ENCODE measurements at regions not wholly inside any gene's neighbourhood (a gene's known extent, or its start where the extent isn't known, plus 50 kb on each side); places are given as distances from the start of the nearest gene placed in this dataset.
A peak's percentile ranks its signal among the peaks of the same experiment; 100 is the strongest.

DNA sequence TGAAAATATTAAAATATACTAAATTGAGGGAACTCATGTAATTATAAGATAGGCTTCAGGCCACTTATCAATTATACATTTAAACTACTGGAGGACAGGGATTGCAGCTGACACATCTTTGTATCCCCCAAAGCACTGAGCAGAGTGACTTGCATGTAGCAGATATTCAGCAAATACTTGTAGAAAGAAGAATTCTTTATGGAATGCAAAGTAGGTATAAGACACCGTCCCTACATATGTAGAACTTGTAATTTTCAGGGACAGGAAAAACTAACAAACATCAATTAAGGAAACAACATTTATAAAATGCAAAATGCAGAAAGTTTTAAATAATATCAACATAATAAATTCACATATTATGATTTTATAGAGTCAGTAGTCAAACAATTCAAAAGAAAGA, 719.2 kb downstream of the OLFM4 start:
- H3K36me3 ChIP-seq (ENCODE audit: control insufficient read depth, insufficient read depth, low read length), result no peaks in the 10 kb centered on the region
- H3K9ac ChIP-seq (ENCODE audit: low read depth, low read length), result no peak overlapping the region
- no peaks in the 10 kb centered on the region for H3K9me3 ChIP-seq (ENCODE audit: control insufficient read depth, insufficient read depth, low read length)
- H3K4me1 ChIP-seq (ENCODE audit: control insufficient read depth, insufficient read depth, low read length), result no peaks in the 10 kb centered on the region
- no peak overlapping the region for H3K4me3 ChIP-seq (ENCODE audit: low read depth, low read length)
- no peaks in the 10 kb centered on the region for H3K27me3 ChIP-seq (ENCODE audit: control insufficient read depth, insufficient read depth, low read length)

DNA sequence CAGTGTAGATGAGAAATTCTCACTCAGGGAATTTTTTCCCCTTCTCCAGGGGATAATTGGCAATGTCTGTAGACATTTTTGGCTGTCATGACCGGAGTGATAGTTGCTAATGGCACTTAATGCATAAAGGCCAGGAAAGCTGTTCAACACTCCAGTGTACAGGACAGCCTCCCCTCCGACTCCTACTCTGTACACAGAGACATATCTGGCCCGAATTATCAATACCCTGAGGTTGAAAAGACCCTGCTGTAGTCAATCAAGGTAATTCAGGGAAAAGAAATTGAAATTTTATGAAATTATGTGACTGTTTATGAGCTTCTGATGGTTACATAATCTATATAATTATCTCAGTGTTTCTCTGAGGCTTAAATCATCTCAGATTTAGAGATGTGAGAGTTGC, 720.7 kb downstream of the OLFM4 start:
- Histone ChIP-seq H3K4me3 (ENCODE audit: low read depth, low read length) (no peak overlapping the region), H3K4me1 (ENCODE audit: control insufficient read depth, insufficient read depth, low read length) (no peaks in the 10 kb centered on the region), H3K9me3 (ENCODE audit: control insufficient read depth, insufficient read depth, low read length) (no peaks in the 10 kb centered on the region), H3K27me3 (ENCODE audit: control insufficient read depth, insufficient read depth, low read length) (no peaks in the 10 kb centered on the region), H3K36me3 (ENCODE audit: control insufficient read depth, insufficient read depth, low read length) (no peaks in the 10 kb centered on the region), H3K9ac (ENCODE audit: low read depth, low read length) (no peak overlapping the region)

DNA sequence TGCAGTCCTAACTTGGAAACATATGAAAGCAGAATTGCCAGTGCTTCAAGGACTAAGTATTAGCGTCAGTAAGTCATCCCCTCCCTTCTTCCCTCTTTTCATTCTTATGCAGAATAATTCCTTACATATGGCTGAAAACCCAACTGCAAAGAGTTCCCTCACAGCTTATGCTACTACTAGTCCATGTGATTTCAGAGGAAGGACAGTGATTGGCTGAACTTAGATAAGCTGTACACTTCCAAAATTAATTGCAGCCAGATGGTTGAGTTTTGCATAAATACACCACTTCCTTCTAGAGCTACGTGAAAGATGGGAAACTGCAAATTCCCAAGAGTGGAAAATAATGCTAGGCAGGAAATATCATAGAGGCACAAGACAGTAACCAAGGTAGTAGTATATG, 730.4 kb downstream of the OLFM4 start:
- no peak overlapping the region for H3K4me3 ChIP-seq (ENCODE audit: low read depth, low read length)
- no peaks in the 10 kb centered on the region for H3K27me3 ChIP-seq (ENCODE audit: control insufficient read depth, insufficient read depth, low read length)
- H3K9me3 ChIP-seq (ENCODE audit: control insufficient read depth, insufficient read depth, low read length), result no peaks in the 10 kb centered on the region

DNA sequence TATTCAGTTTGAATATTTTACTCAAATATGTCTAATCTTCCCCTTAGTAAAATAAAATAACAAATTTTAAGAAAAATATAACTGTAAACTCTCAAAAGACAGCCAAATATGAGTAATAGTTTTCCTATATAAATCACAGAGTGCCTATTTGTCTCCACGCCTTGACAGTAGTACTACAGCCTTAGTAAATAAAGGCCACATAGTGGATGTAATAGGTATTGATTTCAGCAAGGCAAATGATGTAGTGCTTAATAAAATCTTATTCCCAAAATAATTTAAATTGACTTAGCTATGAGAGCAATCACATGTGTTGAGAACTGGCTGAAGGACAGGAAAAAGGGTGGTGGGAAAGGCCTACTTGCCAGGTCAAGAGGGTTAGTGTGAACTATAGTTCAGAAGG, 747.2 kb downstream of the OLFM4 start:
- no peak overlapping the region for H3K4me3 ChIP-seq (ENCODE audit: low read depth, low read length)

More for the DNA sequence above, 730.4 kb downstream of the OLFM4 start:
- Histone ChIP-seq H3K36me3 (ENCODE audit: control insufficient read depth, insufficient read depth, low read length) (no peaks in the 10 kb centered on the region), H3K9ac (ENCODE audit: low read depth, low read length) (no peak overlapping the region), H3K4me1 (ENCODE audit: control insufficient read depth, insufficient read depth, low read length) (peaks cover 5% of the 10 kb centered on the region)

DNA sequence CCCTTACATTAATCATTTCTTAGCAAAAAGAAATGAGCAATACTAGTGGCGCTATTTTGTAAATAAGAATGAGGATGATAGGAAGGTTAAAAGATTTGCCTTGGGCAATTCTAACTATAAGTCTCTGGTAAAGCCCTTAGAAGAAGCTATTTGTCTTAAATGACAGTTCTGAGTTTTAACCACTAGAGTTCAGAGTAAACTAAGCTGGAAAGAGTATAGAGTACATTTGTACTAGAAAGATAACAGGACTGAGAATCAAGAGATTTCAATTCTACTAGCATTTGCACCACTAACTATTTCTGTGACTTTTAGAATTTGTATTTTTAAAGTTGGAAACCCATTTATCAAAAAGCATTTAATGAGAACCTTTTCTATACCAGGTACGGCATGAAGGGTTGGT, 750.3 kb downstream of the OLFM4 start:
- Histone ChIP-seq H3K4me3 (ENCODE audit: low read depth, low read length) (no peak overlapping the region), H3K4me1 (ENCODE audit: control insufficient read depth, insufficient read depth, low read length) (peaks cover 3% of the 10 kb centered on the region), H3K27me3 (ENCODE audit: control insufficient read depth, insufficient read depth, low read length) (no peaks in the 10 kb centered on the region), H3K36me3 (ENCODE audit: control insufficient read depth, insufficient read depth, low read length) (no peaks in the 10 kb centered on the region), H3K9me3 (ENCODE audit: control insufficient read depth, insufficient read depth, low read length) (no peaks in the 10 kb centered on the region), H3K9ac (ENCODE audit: low read depth, low read length) (no peak overlapping the region)

More for the DNA sequence above, 747.2 kb downstream of the OLFM4 start:
- Histone ChIP-seq H3K9me3 (ENCODE audit: control insufficient read depth, insufficient read depth, low read length) (no peaks in the 10 kb centered on the region), H3K27me3 (ENCODE audit: control insufficient read depth, insufficient read depth, low read length) (no peaks in the 10 kb centered on the region), H3K4me1 (ENCODE audit: control insufficient read depth, insufficient read depth, low read length) (no peaks in the 10 kb centered on the region), H3K9ac (ENCODE audit: low read depth, low read length) (no peak overlapping the region), H3K36me3 (ENCODE audit: control insufficient read depth, insufficient read depth, low read length) (no peaks in the 10 kb centered on the region)

DNA sequence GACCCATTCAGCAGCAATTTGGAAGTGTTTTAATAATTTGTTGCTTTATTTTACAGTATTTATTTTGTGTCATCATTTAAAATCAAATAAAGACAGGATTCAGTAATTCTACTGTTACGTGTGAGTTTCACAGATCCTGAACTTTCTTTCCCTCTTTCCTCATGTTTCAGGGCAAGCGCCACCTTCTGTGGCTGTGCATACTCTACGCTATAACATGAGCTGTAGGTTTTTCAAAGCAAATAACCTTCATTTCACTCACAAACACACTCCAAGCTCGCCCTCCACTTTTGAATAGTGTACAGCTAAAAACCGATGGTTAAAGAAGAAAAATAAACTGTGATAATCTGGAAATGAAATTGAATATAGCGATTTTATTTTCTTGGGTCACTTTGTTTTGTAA, 753.3 kb downstream of the OLFM4 start:
- no peaks in the 10 kb centered on the region for H3K9me3 ChIP-seq (ENCODE audit: control insufficient read depth, insufficient read depth, low read length)
- no peak overlapping the region for H3K9ac ChIP-seq (ENCODE audit: low read depth, low read length)
- no peaks in the 10 kb centered on the region for H3K27me3 ChIP-seq (ENCODE audit: control insufficient read depth, insufficient read depth, low read length)
- H3K36me3 ChIP-seq (ENCODE audit: control insufficient read depth, insufficient read depth, low read length), result no peaks in the 10 kb centered on the region
- H3K4me3 ChIP-seq (ENCODE audit: low read depth, low read length), result peak overlapping the region; percentile 9
- peaks cover 3% of the 10 kb centered on the region for H3K4me1 ChIP-seq (ENCODE audit: control insufficient read depth, insufficient read depth, low read length)

DNA sequence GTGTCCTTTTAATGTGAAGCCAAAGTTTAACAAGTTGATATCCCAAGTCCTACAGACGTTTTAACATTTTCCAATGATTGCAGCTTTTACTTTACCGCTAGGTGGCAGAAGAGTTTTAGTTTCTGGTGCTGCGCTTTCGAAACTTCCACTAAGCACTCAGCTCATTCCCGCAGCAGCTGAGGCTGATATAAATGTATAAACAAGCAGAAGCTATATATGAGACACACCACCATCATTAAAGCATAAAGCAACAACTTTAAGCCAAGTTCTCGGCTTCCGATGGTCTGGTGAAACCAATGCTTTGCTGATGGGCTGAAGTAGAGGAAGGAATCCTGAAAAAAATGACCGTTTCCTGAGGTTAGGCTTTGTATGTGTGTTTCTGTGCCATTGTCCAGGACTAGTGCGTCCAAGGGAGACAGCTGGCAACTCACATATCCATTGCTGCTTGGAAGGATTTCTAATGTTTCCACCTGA, 753.9 kb downstream of the OLFM4 start:
- no peaks in the 10 kb centered on the region for H3K9me3 ChIP-seq (ENCODE audit: control insufficient read depth, insufficient read depth, low read length)
- peaks cover 3% of the 10 kb centered on the region for H3K4me1 ChIP-seq (ENCODE audit: control insufficient read depth, insufficient read depth, low read length)
- H3K36me3 ChIP-seq (ENCODE audit: control insufficient read depth, insufficient read depth, low read length), result no peaks in the 10 kb centered on the region
- H3K27me3 ChIP-seq (ENCODE audit: control insufficient read depth, insufficient read depth, low read length), result no peaks in the 10 kb centered on the region
- H3K4me3 ChIP-seq (ENCODE audit: low read depth, low read length), result peak overlapping the region; percentile 9
- no peak overlapping the region for H3K9ac ChIP-seq (ENCODE audit: low read depth, low read length)

DNA sequence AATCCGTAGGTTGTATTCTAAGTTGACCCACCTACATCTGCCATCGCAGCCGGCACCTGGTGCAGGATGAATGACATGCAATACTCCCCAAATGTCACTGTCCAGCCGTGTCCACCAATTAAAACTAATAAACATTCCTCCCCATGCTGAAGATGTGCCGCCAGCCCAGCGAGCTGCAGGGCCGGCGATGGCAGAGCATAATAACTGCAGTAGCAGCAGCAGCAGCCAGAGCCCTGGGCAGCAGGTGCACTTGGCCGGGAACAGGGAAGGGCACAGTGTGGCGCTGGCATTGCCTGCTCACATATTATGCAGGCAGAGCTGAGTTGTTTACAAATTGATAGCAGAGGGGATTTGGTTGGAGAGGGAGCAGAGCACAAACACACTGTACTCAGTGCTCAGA, 754.9 kb downstream of the OLFM4 start:
- Histone ChIP-seq H3K4me3 (ENCODE audit: low read depth, low read length) (no peak overlapping the region), H3K27me3 (ENCODE audit: control insufficient read depth, insufficient read depth, low read length) (no peaks in the 10 kb centered on the region), H3K9me3 (ENCODE audit: control insufficient read depth, insufficient read depth, low read length) (no peaks in the 10 kb centered on the region), H3K4me1 (ENCODE audit: control insufficient read depth, insufficient read depth, low read length) (peaks cover 12% of the 10 kb centered on the region), H3K9ac (ENCODE audit: low read depth, low read length) (no peak overlapping the region), H3K36me3 (ENCODE audit: control insufficient read depth, insufficient read depth, low read length) (no peaks in the 10 kb centered on the region)

DNA sequence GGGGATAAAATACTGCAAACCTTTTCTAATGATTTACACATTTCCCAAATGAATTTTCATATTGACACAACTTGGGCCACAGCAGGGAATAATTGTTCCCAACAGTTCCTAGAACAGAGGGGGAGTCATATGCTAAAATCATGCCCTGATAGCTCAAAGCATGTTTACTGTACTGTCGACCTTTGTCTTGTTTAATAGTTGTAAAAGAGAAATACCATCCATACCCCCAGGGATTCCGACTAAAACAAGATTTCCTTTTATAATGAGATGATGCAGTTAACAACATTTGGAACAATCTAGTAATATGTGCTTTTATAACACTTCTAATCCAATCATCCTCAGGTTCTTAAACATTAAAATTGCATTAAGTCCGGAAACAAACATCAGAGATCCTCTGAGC, 759.7 kb downstream of the OLFM4 start:
- peaks cover 9% of the 10 kb centered on the region for H3K4me1 ChIP-seq (ENCODE audit: control insufficient read depth, insufficient read depth, low read length)
- H3K4me3 ChIP-seq (ENCODE audit: low read depth, low read length), result no peak overlapping the region
- H3K9me3 ChIP-seq (ENCODE audit: control insufficient read depth, insufficient read depth, low read length), result no peaks in the 10 kb centered on the region
- no peaks in the 10 kb centered on the region for H3K36me3 ChIP-seq (ENCODE audit: control insufficient read depth, insufficient read depth, low read length)
- no peak overlapping the region for H3K9ac ChIP-seq (ENCODE audit: low read depth, low read length)
- H3K27me3 ChIP-seq (ENCODE audit: control insufficient read depth, insufficient read depth, low read length), result no peaks in the 10 kb centered on the region

DNA sequence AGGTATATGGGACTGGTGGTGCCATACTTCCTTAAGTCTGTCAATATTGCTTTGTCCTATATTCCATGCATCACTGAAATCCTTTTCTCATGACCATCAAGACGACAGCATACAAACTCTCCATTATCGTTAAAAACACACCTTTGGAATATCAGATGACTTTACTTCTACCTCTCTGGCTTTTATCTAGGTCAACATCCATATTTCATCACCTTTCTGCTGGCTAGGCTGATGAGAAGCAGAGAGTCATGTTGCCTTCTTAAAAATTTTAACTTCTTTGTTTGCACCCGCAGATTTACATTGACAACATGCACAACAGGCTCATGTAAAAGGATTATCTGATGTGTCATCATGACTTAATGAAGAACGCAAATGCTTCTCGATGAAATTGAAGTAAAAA, 771.4 kb downstream of the OLFM4 start:
- H3K9me3 ChIP-seq (ENCODE audit: control insufficient read depth, insufficient read depth, low read length), result no peaks in the 10 kb centered on the region
- no peaks in the 10 kb centered on the region for H3K36me3 ChIP-seq (ENCODE audit: control insufficient read depth, insufficient read depth, low read length)
- no peak overlapping the region for H3K4me3 ChIP-seq (ENCODE audit: low read depth, low read length)
- H3K9ac ChIP-seq (ENCODE audit: low read depth, low read length), result no peak overlapping the region
- no peaks in the 10 kb centered on the region for H3K4me1 ChIP-seq (ENCODE audit: control insufficient read depth, insufficient read depth, low read length)
- H3K27me3 ChIP-seq (ENCODE audit: control insufficient read depth, insufficient read depth, low read length), result no peaks in the 10 kb centered on the region

DNA sequence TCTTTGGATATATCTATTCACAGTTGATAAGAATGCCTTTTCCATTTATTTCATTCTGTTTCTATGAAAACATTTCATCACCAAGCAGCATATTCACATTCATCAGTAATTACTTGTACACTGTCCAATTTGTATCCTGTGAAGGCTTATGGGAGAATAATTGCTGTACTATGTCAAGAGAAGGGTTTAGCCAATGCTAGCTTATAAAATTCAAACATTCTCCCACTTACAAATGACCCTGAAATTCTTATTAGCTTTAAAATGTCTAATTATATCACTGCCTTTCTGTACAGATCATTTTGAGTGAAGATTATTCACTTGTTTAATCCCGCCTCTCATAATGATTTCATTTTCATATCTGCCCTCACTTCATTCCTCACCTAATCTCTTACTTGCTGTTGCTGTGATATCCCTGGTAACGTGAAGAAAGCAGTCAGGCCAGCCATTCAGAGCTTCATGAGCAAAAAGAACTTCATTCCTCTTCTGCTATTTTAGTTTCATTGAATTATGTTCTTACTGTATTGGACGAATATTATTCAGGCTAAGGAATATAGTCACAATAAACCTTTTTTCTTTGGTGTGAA, 778.7 kb downstream of the OLFM4 start:
- H3K27me3 ChIP-seq (ENCODE audit: control insufficient read depth, insufficient read depth, low read length), result no peaks in the 10 kb centered on the region
- H3K9ac ChIP-seq (ENCODE audit: low read depth, low read length), result no peak overlapping the region
- no peaks in the 10 kb centered on the region for H3K4me1 ChIP-seq (ENCODE audit: control insufficient read depth, insufficient read depth, low read length)
- no peaks in the 10 kb centered on the region for H3K9me3 ChIP-seq (ENCODE audit: control insufficient read depth, insufficient read depth, low read length)
- no peaks in the 10 kb centered on the region for H3K36me3 ChIP-seq (ENCODE audit: control insufficient read depth, insufficient read depth, low read length)
- H3K4me3 ChIP-seq (ENCODE audit: low read depth, low read length), result no peak overlapping the region

DNA sequence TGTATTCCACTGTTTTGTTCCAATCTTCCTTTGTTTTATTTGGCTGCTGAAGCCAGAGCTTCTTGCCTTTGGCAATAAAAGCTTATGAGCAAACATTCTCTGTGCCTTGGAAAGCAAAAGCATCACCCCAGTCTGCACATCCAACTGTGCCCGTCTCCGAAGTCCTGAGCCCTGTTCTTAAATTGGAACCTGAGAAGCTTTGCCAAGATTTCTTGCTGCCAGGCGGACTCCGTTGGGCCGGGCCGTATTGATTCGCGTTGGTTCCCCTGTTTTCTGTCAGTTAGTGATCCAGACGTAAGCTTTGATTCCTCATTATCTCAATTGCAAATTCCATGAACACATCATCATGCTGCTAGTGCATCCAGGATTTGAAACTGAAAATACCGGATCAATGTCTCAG, 793.0 kb downstream of the OLFM4 start:
- Histone ChIP-seq H3K4me3 (ENCODE audit: low read depth, low read length) (no peak overlapping the region), H3K9me3 (ENCODE audit: control insufficient read depth, insufficient read depth, low read length) (no peaks in the 10 kb centered on the region), H3K4me1 (ENCODE audit: control insufficient read depth, insufficient read depth, low read length) (no peaks in the 10 kb centered on the region), H3K36me3 (ENCODE audit: control insufficient read depth, insufficient read depth, low read length) (no peaks in the 10 kb centered on the region), H3K9ac (ENCODE audit: low read depth, low read length) (no peak overlapping the region), H3K27me3 (ENCODE audit: control insufficient read depth, insufficient read depth, low read length) (no peaks in the 10 kb centered on the region)
